Liver (tissue), 8 donors: ENCODE measurements at regions not wholly inside any gene's neighbourhood (a gene's known extent, or its start where the extent isn't known, plus 50 kb on each side); places are given as distances from the start of the nearest gene placed in this dataset.

Source experiments
- DNase-seq: peaks from one replicate; pipeline ENCODE4 v3.0.0-alpha.2; 2017; ENCODE audit warnings: low spot score
- H3K27ac ChIP-seq, 2 donors: one replicate each; pipeline ENCODE4 v1.7.0; 2013; ENCODE audit warnings: inconsistent platforms in 2 of 2, low read length in 2 of 2, control low read depth in 1 of 2, low read depth in 1 of 2, mild to moderate bottlenecking in 1 of 2
- H3K27me3 ChIP-seq, 4 donors: one replicate each; pipeline versions ENCODE4 v1.6.1 to v1.7.0; 2013; ENCODE audit warnings: low read length in 3 of 4, inconsistent platforms in 1 of 4, mild to moderate bottlenecking in 1 of 4, moderate library complexity in 1 of 4; ENCODE audit not compliant: control insufficient read depth in 4 of 4, insufficient read depth in 4 of 4
- H3K36me3 ChIP-seq, 4 donors: one replicate each; pipeline versions ENCODE4 v1.6.1 to v1.7.0; 2013; ENCODE audit warnings: low read length in 3 of 4, mild to moderate bottlenecking in 3 of 4, low read depth in 1 of 4, moderate library complexity in 1 of 4; ENCODE audit not compliant: control insufficient read depth in 4 of 4, insufficient read depth in 3 of 4
- H3K4me1 ChIP-seq, 4 donors: one replicate each; pipeline versions ENCODE4 v1.6.1 to v1.7.0; 2013; ENCODE audit warnings: low read length in 3 of 4, mild to moderate bottlenecking in 3 of 4, moderate library complexity in 1 of 4; ENCODE audit not compliant: control insufficient read depth in 4 of 4, insufficient read depth in 4 of 4
- H3K4me3 ChIP-seq, 3 donors: one replicate each; pipeline versions ENCODE4 v1.6.1 to v1.7.0; 2013; ENCODE audit warnings: low read length in 3 of 3, control low read depth in 1 of 3, low read depth in 1 of 3, mild to moderate bottlenecking in 1 of 3
- H3K9ac ChIP-seq, 2 donors: one replicate each; pipeline ENCODE4 v1.7.0; 2013; ENCODE audit warnings: low read length in 2 of 2, mild to moderate bottlenecking in 2 of 2, moderate library complexity in 2 of 2, control low read depth in 1 of 2, low read depth in 1 of 2
- H3K9me3 ChIP-seq, 4 donors: one replicate each; pipeline versions ENCODE4 v1.6.1 to v1.7.0; 2013; ENCODE audit warnings: low read length in 3 of 4; ENCODE audit not compliant: control insufficient read depth in 4 of 4
- ATF3 ChIP-seq: IDR thresholded peaks from 2 replicates; pipeline ENCODE4 v1.6.1; 2016; ENCODE audit warnings: antibody characterized with exemption
- CTCF ChIP-seq: fragments of 150-350 bp; IDR thresholded peaks from 2 replicates; pipeline ENCODE4 v1.5.1; 2017; ENCODE audit warnings: improper control_type of control experiment, low read depth, low read length; ENCODE audit not compliant: missing input control
- EGR1 ChIP-seq, 2 donors: IDR thresholded peaks; 2 replicates each; pipeline ENCODE4 v1.6.1; 2016 to 2018; ENCODE audit warnings: antibody characterized with exemption in 2 of 2, low read depth in 2 of 2
- FOXA1 ChIP-seq: IDR thresholded peaks from 2 replicates; pipeline ENCODE4 v1.6.1; 2016; ENCODE audit warnings: antibody characterized with exemption
- FOXA2 ChIP-seq: IDR thresholded peaks from 2 replicates; pipeline ENCODE4 v1.6.1; 2016; ENCODE audit warnings: antibody characterized with exemption
- GABPA ChIP-seq, 2 donors: IDR thresholded peaks in 1 of 2; conservative IDR thresholded peaks in 1 of 2; 2 replicates each; pipeline ENCODE4 v1.6.1; 2016; ENCODE audit warnings: antibody characterized with exemption in 2 of 2, mild to moderate bottlenecking in 1 of 2, moderate library complexity in 1 of 2
- HNF4A ChIP-seq, 2 donors: conservative IDR thresholded peaks; 2 replicates each; pipeline ENCODE4 v1.6.1; 2016; ENCODE audit warnings: antibody characterized with exemption in 2 of 2, mild to moderate bottlenecking in 2 of 2
- HNF4G ChIP-seq: IDR thresholded peaks from 2 replicates; pipeline ENCODE4 v1.6.1; 2016; ENCODE audit warnings: antibody characterized with exemption
- JUND ChIP-seq, 2 donors: IDR thresholded peaks; 2 replicates each; pipeline ENCODE4 v1.6.1; 2016; ENCODE audit warnings: antibody characterized with exemption in 2 of 2
- MAX ChIP-seq: IDR thresholded peaks from 2 replicates; pipeline ENCODE4 v1.6.1; 2016; ENCODE audit warnings: antibody characterized with exemption
- NR2F2 ChIP-seq: IDR thresholded peaks from 2 replicates; pipeline ENCODE4 v1.6.1; 2016; ENCODE audit warnings: antibody characterized with exemption
- RAD21 ChIP-seq, 2 donors: IDR thresholded peaks; 2 replicates each; pipeline ENCODE4 v1.6.1; 2016; ENCODE audit warnings: antibody characterized with exemption in 2 of 2, mild to moderate bottlenecking in 2 of 2
- REST ChIP-seq: IDR thresholded peaks from 2 replicates; pipeline ENCODE4 v1.6.1; 2016; ENCODE audit warnings: antibody characterized with exemption, mild to moderate bottlenecking
- RXRA ChIP-seq, 2 donors: IDR thresholded peaks; 2 replicates each; pipeline ENCODE4 v1.6.1; 2017 to 2018; ENCODE audit warnings: antibody characterized with exemption in 2 of 2, mild to moderate bottlenecking in 1 of 2
- SP1 ChIP-seq: IDR thresholded peaks from 2 replicates; pipeline ENCODE4 v1.6.1; 2018; ENCODE audit warnings: antibody characterized with exemption, mild to moderate bottlenecking
- TAF1 ChIP-seq: conservative IDR thresholded peaks from 2 replicates; pipeline ENCODE4 v1.6.1; 2016; ENCODE audit warnings: antibody characterized with exemption, mild to moderate bottlenecking
- YY1 ChIP-seq: IDR thresholded peaks from 2 replicates; pipeline ENCODE4 v1.6.1; 2016; ENCODE audit warnings: antibody characterized with exemption, mild to moderate bottlenecking
- ZBTB33 ChIP-seq: IDR thresholded peaks from 2 replicates; pipeline ENCODE4 v1.6.1; 2016; ENCODE audit warnings: antibody characterized with exemption
- WGBS: extraction: QIAGEN DNeasy Blood & Tissue Kit; methylation state at CpG from one replicate; pipeline ENCODE4 v1.1.7; 2013; 5-methylcytosine and 5-hydroxymethylcytosine counted together
- donor health status: healthy.
- donor health status: healthy.
- donor health status: healthy.
- donor health status: healthy.
- donor health status: healthy.

GRCh38 chr3:150216041-150216811 lies 191.9 kb upstream of the TSC22D2 start:
- no peak for DNase-seq
- Histone ChIP-seq H3K36me3 (no peaks in the 10 kb centered on the region), H3K4me1 (peaks cover 0 to 3% (median 1%) of the 10 kb centered on the region in 4 donors), H3K27ac (no peak overlapping the region), H3K4me3 (no peak overlapping the region), H3K9me3 (peaks cover 0 to 2% (median 0%) of the 10 kb centered on the region in 4 donors), H3K9ac (no peak overlapping the region), H3K27me3 (no peaks in the 10 kb centered on the region)
- 77% methylated on average over 6 of the region's 6 CpGs for WGBS
- no peak for TF ChIP-seq HNF4A (conservative IDR thresholded peaks at IDR 0.05)
- no peak for TF ChIP-seq ZBTB33
- TF ChIP-seq MAX, result no peak
- no peak for TF ChIP-seq GABPA (IDR thresholded peaks at IDR 0.05 in 1 of 2, conservative IDR thresholded peaks at IDR 0.05 in 1 of 2)
- no peak for TF ChIP-seq EGR1 (IDR thresholded peaks at IDR 0.05; ENCODE audit: low read depth in 2 of 2)
- TF ChIP-seq NR2F2, result no peak
- no peak for TF ChIP-seq REST
- TF ChIP-seq JUND (IDR thresholded peaks at IDR 0.05), result no peak
- TF ChIP-seq HNF4G, result no peak
- TF ChIP-seq FOXA1, result no peak
- no peak for TF ChIP-seq YY1
- TF ChIP-seq ATF3, result no peak
- no peak for TF ChIP-seq FOXA2
- TF ChIP-seq CTCF, result no peak
- no peak for TF ChIP-seq RAD21 (IDR thresholded peaks at IDR 0.05)
- no peak for TF ChIP-seq RXRA (IDR thresholded peaks at IDR 0.05)
- no peak for TF ChIP-seq SP1
- no peak for TF ChIP-seq TAF1
